ENCODE measurements at regions not wholly inside any gene's neighbourhood (a gene's known extent, or its start where the extent isn't known, plus 50 kb on each side); places are given as distances from the start of the nearest gene placed in this dataset.

- TF ChIP-seq, protein P1, sequence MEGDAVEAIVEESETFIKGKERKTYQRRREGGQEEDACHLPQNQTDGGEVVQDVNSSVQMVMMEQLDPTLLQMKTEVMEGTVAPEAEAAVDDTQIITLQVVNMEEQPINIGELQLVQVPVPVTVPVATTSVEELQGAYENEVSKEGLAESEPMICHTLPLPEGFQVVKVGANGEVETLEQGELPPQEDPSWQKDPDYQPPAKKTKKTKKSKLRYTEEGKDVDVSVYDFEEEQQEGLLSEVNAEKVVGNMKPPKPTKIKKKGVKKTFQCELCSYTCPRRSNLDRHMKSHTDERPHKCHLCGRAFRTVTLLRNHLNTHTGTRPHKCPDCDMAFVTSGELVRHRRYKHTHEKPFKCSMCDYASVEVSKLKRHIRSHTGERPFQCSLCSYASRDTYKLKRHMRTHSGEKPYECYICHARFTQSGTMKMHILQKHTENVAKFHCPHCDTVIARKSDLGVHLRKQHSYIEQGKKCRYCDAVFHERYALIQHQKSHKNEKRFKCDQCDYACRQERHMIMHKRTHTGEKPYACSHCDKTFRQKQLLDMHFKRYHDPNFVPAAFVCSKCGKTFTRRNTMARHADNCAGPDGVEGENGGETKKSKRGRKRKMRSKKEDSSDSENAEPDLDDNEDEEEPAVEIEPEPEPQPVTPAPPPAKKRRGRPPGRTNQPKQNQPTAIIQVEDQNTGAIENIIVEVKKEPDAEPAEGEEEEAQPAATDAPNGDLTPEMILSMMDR (conservative IDR thresholded peaks at IDR 0.05; ENCODE audit: low read depth, low read length) = no peak
- TF ChIP-seq EZH2phosphoT487 (IDR thresholded peaks at IDR 0.05; ENCODE audit: borderline replicate concordance, low read length) = no peak
- no peak for TF ChIP-seq EZH2 (IDR thresholded peaks at IDR 0.05; ENCODE audit: low read length, unreplicated experiment)
These were observed 139.4 kb downstream of the SPATA19 start for GRCh38 chr11:133705873-133706272.
